Astrocyte (in vitro differentiated cells and primary cell): ENCODE measurements at regions not wholly inside any gene's neighbourhood (a gene's known extent, or its start where the extent isn't known, plus 50 kb on each side); places are given as distances from the start of the nearest gene placed in this dataset.
"Not testable (repeated sequence)": the region's sequence is repeated elsewhere in the genome, so short reads cannot be mapped to it uniquely, and the experiment has no call there.

Experiments
- DNase-seq: peaks from one replicate; pipeline ENCODE4 v3.0.0-alpha.2; 2010; ENCODE audit warnings: low read depth
- FAIRE-seq: peaks from 2 replicates; lab custom pipeline; 2011; peaks lifted over from hg19 to GRCh38; lab: Jason Lieb, UNC
- H2AFZ ChIP-seq: 2 replicates; pipeline ENCODE4 v1.6.0; 2012; ENCODE audit warnings: low read depth, low read length, inconsistent platforms
- H3K27ac ChIP-seq: 2 replicates; pipeline ENCODE4 v1.5.1; 2011; ENCODE audit warnings: low read depth, low read length, inconsistent platforms
- H3K27me3 ChIP-seq: 2 replicates; pipeline ENCODE4 v1.6.0; 2011; ENCODE audit warnings: low read length, inconsistent platforms; ENCODE audit not compliant: insufficient read depth
- H3K36me3 ChIP-seq: 2 replicates; pipeline ENCODE4 v1.5.1; 2011; ENCODE audit warnings: low read length, inconsistent platforms; ENCODE audit not compliant: insufficient read depth
- H3K4me1 ChIP-seq: 2 replicates; pipeline ENCODE4 v1.5.1; 2011; ENCODE audit warnings: low read length, inconsistent platforms; ENCODE audit not compliant: insufficient read depth
- H3K4me2 ChIP-seq: 2 replicates; pipeline ENCODE4 v1.6.0; 2012; ENCODE audit warnings: low read length, inconsistent platforms
- H3K4me3 ChIP-seq: 2 replicates; pipeline ENCODE4 v1.5.1; 2011; ENCODE audit warnings: low read depth, mild to moderate bottlenecking, low read length, inconsistent platforms; ENCODE audit not compliant: insufficient read depth
- H3K79me2 ChIP-seq: 2 replicates; pipeline ENCODE4 v1.6.0; 2012; ENCODE audit warnings: mild to moderate bottlenecking, low read length, inconsistent platforms; ENCODE audit not compliant: insufficient read depth
- H3K9ac ChIP-seq: 2 replicates; pipeline ENCODE4 v1.6.0; 2012; ENCODE audit warnings: mild to moderate bottlenecking, low read length, inconsistent platforms
- H3K9me3 ChIP-seq: 2 replicates; pipeline ENCODE4 v1.5.1; 2012; ENCODE audit warnings: low read depth, mild to moderate bottlenecking, low read length, inconsistent platforms; ENCODE audit not compliant: insufficient read depth
- H4K20me1 ChIP-seq: 2 replicates; pipeline ENCODE4 v1.6.0; 2012; ENCODE audit warnings: low read length, inconsistent platforms; ENCODE audit not compliant: insufficient read depth
- H3K27ac Mint-ChIP-seq: one replicate; pipeline ENCODE4 v1.8.0; 2021; ENCODE audit warnings: mild to moderate bottlenecking, mixed read lengths; ENCODE audit not compliant: unreplicated experiment
- H3K27me3 Mint-ChIP-seq: one replicate; pipeline ENCODE4 v1.8.0; 2021; ENCODE audit warnings: low read depth, mixed read lengths; ENCODE audit not compliant: unreplicated experiment
- H3K36me3 Mint-ChIP-seq: one replicate; pipeline ENCODE4 v1.8.0; 2021; ENCODE audit warnings: low read depth, mixed read lengths; ENCODE audit not compliant: unreplicated experiment
- H3K4me1 Mint-ChIP-seq: one replicate; pipeline ENCODE4 v1.8.0; 2021; ENCODE audit warnings: low read depth, mixed read lengths; ENCODE audit not compliant: unreplicated experiment
- H3K4me3 Mint-ChIP-seq: one replicate; pipeline ENCODE4 v1.8.0; 2021; ENCODE audit warnings: mild to moderate bottlenecking, moderate library complexity, mixed read lengths; ENCODE audit not compliant: unreplicated experiment
- H3K9me3 Mint-ChIP-seq: one replicate; pipeline ENCODE4 v1.8.0; 2021; ENCODE audit warnings: mild to moderate bottlenecking, mixed read lengths; ENCODE audit not compliant: unreplicated experiment
- EZH2 ChIP-seq: IDR thresholded peaks from 2 replicates; pipeline ENCODE4 v1.6.1; 2012; ENCODE audit warnings: mild to moderate bottlenecking, low read length, inconsistent platforms; ENCODE audit not compliant: insufficient read depth
- TF ChIP-seq, protein P1 (sequence below): IDR thresholded peaks from 2 replicates; pipeline ENCODE4 v1.5.1; 2011; ENCODE audit warnings: low read depth, mild to moderate bottlenecking, inconsistent platforms, low read length, moderate library complexity; ENCODE audit not compliant: insufficient read depth

GRCh38 chrX:138964501-138964900 is 253.0 kb upstream of the FGF13 start:
- Mint-ChIP-seq H3K4me3 (no peak overlapping the region), H3K27me3 (no peaks in the 10 kb centered on the region), H3K36me3 (no peaks in the 10 kb centered on the region), H3K27ac (no peak overlapping the region), H3K9me3 (no peaks in the 10 kb centered on the region), H3K4me1 (no peaks in the 10 kb centered on the region)
- H3K4me2 ChIP-seq = no peak overlapping the region
- H3K79me2 ChIP-seq = no peaks in the 10 kb centered on the region
- FAIRE-seq (no peak), DNase-seq (no peak)
- no peak for TF ChIP-seq EZH2
- TF ChIP-seq, protein P1, sequence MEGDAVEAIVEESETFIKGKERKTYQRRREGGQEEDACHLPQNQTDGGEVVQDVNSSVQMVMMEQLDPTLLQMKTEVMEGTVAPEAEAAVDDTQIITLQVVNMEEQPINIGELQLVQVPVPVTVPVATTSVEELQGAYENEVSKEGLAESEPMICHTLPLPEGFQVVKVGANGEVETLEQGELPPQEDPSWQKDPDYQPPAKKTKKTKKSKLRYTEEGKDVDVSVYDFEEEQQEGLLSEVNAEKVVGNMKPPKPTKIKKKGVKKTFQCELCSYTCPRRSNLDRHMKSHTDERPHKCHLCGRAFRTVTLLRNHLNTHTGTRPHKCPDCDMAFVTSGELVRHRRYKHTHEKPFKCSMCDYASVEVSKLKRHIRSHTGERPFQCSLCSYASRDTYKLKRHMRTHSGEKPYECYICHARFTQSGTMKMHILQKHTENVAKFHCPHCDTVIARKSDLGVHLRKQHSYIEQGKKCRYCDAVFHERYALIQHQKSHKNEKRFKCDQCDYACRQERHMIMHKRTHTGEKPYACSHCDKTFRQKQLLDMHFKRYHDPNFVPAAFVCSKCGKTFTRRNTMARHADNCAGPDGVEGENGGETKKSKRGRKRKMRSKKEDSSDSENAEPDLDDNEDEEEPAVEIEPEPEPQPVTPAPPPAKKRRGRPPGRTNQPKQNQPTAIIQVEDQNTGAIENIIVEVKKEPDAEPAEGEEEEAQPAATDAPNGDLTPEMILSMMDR = no peak
- H3K9ac ChIP-seq = no peak overlapping the region
- no peak overlapping the region for H3K4me3 ChIP-seq
- H3K9me3 ChIP-seq = no peaks in the 10 kb centered on the region
- no peaks in the 10 kb centered on the region for H3K4me1 ChIP-seq
- no peaks in the 10 kb centered on the region for H4K20me1 ChIP-seq
- no peaks in the 10 kb centered on the region for H3K36me3 ChIP-seq
- no peak overlapping the region for H3K27ac ChIP-seq
- no peak overlapping the region for H2AFZ ChIP-seq
- H3K27me3 ChIP-seq = no peaks in the 10 kb centered on the region

DNA sequence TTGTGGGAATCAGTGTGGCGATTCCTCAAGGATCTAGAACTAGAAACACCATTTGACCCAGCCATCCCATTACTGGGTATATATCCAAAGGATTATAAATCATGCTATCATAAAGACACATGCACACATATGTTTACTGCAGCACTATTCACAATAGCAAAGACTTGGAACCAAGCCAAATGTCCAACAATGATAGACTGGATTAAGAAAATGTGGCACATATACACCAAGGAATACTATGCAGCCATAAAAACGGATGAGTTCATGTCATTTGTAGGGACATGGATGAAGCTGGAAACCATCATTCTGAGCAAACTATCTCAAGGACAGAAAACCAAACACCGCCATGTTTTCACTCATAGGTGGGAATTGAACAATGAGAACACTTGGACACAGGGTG is 250.9 kb upstream of the FGF13 start:
- not testable (repeated sequence) for H3K27me3 ChIP-seq, H3K4me1 ChIP-seq, H3K79me2 ChIP-seq, H2AFZ ChIP-seq, H4K20me1 ChIP-seq, H3K9me3 Mint-ChIP-seq, FAIRE-seq, DNase-seq, H3K4me1 Mint-ChIP-seq, H3K27me3 Mint-ChIP-seq, H3K36me3 Mint-ChIP-seq, H3K4me2 ChIP-seq, H3K9me3 ChIP-seq, H3K4me3 Mint-ChIP-seq, H3K9ac ChIP-seq, H3K27ac Mint-ChIP-seq, H3K36me3 ChIP-seq, H3K4me3 ChIP-seq, H3K27ac ChIP-seq

- H3K9ac ChIP-seq = no peak overlapping the region
- no peak overlapping the region for H3K27ac ChIP-seq
- Mint-ChIP-seq H3K4me3 (no peak overlapping the region), H3K27me3 (no peaks in the 10 kb centered on the region), H3K9me3 (no peaks in the 10 kb centered on the region), H3K27ac (no peak overlapping the region), H3K36me3 (no peaks in the 10 kb centered on the region), H3K4me1 (no peaks in the 10 kb centered on the region)
- H3K4me1 ChIP-seq = no peaks in the 10 kb centered on the region
- H3K4me2 ChIP-seq = no peak overlapping the region
- no peak overlapping the region for H2AFZ ChIP-seq
- FAIRE-seq (peak; percentile 60), DNase-seq (no peak)
- no peaks in the 10 kb centered on the region for H3K36me3 ChIP-seq
- H4K20me1 ChIP-seq = no peaks in the 10 kb centered on the region
- TF ChIP-seq EZH2 = no peak
- TF ChIP-seq, protein P1 = no peak
- no peak overlapping the region for H3K4me3 ChIP-seq
- H3K27me3 ChIP-seq = no peaks in the 10 kb centered on the region
- no peaks in the 10 kb centered on the region for H3K79me2 ChIP-seq
- no peaks in the 10 kb centered on the region for H3K9me3 ChIP-seq
Observed at GRCh38 chrX:138954976-138955375, 243.5 kb upstream of the FGF13 start.
